HFF-Myc (cell line): ENCODE measurements at regions not wholly inside any gene's neighbourhood (a gene's known extent, or its start where the extent isn't known, plus 50 kb on each side); places are given as distances from the start of the nearest gene placed in this dataset.

Experiments used
- DNase-seq: peaks from one replicate; pipeline ENCODE4 v3.0.0-alpha.2; 2011; ENCODE audit warnings: low read depth; ENCODE audit errors: extremely low read depth
- H3K4me3 ChIP-seq: replicated peaks from 2 replicates; pipeline ENCODE4 v1.5.1; 2011; ENCODE audit warnings: low read depth, mild to moderate bottlenecking, control low read depth, low read length
- TF ChIP-seq, protein P1 (sequence below): IDR thresholded peaks from 2 replicates; pipeline ENCODE4 v1.5.1; 2012; ENCODE audit warnings: mild to moderate bottlenecking, low read depth, low read length, control low read depth; ENCODE audit errors: missing control alignments

DNA sequence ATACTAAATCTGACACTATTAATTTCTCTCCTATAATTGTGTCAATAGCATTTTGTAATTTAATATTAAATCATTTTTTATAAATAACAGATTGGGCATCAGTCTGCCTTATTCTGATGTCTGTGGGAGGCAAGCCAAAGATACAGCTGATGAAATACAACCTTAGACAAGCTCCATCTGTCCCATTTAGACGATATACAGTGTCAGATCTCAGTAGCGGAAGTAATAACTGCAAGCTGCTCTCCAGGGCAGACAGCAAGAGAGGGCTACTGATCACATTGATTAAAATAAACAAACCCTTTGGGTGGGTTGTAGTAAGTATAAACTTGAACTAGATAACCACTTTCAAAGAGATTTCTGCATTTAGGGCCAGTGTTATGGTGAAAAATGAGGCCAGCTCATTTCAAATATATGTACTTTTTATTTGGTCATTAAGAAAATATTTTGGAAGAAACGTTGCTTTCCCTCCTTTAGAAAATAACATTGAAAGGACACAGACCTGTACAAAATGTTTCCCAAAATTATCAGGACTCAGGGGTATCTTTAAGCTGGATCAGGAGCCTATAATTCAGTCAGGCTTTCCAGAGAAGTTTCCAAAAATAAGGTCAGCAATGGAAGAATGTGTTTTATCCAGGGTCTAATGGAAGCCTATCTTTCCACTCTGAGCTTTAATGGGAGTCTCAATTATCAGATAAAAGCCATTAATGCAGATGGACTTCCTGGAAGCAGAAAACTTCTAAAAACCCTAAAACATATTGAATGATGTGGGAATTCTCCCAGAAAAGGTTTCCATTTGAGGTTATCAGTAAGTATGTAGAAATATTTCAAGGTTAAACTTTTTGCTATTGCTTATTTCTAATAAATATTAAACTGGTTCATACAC is 1028.8 kb upstream of the IGFBP7 start:
- TF ChIP-seq, protein P1, sequence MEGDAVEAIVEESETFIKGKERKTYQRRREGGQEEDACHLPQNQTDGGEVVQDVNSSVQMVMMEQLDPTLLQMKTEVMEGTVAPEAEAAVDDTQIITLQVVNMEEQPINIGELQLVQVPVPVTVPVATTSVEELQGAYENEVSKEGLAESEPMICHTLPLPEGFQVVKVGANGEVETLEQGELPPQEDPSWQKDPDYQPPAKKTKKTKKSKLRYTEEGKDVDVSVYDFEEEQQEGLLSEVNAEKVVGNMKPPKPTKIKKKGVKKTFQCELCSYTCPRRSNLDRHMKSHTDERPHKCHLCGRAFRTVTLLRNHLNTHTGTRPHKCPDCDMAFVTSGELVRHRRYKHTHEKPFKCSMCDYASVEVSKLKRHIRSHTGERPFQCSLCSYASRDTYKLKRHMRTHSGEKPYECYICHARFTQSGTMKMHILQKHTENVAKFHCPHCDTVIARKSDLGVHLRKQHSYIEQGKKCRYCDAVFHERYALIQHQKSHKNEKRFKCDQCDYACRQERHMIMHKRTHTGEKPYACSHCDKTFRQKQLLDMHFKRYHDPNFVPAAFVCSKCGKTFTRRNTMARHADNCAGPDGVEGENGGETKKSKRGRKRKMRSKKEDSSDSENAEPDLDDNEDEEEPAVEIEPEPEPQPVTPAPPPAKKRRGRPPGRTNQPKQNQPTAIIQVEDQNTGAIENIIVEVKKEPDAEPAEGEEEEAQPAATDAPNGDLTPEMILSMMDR: no peak
- no peak for DNase-seq
- H3K4me3 ChIP-seq: no peak overlapping the region

GRCh38 chr4:58136604-58137003 is 1026.4 kb upstream of the IGFBP7 start:
- TF ChIP-seq, protein P1: no peak
- H3K4me3 ChIP-seq: no peak overlapping the region
- no peak for DNase-seq

DNA sequence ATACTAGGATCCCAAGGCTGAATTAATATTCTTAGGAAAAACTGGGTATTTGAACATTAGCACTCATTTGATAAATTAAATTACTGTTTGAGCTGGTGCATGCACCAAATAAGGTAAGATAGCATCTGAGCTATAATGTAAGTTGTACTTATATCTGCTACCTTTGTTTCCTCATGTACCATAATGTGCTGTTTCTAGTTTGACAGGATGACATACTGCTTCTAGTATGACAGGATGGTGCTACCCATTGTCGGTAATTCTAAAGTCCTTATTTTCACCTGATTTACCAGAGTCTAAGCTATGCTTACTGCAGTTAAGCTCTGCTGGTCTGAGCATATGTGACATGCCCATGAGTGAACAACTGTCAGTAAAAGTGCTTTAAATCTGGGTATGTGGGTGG is 1017.5 kb upstream of the IGFBP7 start:
- TF ChIP-seq, protein P1: no peak
- no peak for DNase-seq
- H3K4me3 ChIP-seq: no peak overlapping the region

- no peak overlapping the region for H3K4me3 ChIP-seq
- TF ChIP-seq, protein P1: no peak
- DNase-seq: no peak
Measured at GRCh38 chr4:58119298-58119697, 1009.1 kb upstream of the IGFBP7 start.

- TF ChIP-seq, protein P1: no peak
- no peak for DNase-seq
- no peak overlapping the region for H3K4me3 ChIP-seq
Measured at GRCh38 chr4:58113126-58113525, 1002.9 kb upstream of the IGFBP7 start.

DNA sequence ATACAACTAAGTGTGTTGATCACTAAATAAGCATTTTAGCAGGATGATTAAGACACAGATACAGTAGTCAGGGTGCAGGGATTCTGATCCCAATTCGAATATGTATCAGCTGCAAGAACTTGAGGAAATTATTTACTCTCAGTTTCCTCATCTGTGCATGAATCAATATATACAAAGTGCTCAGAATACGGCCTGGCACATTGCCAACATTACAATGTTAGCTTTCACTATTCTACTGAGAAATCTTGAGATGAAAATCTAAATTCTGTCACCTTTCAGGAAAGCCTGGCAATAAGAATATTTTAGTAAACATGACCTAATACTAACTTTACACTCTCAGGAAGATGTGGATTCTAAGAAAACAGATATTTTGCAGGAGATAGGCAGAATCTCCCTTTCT is 1001.6 kb upstream of the IGFBP7 start:
- DNase-seq: no peak
- TF ChIP-seq, protein P1: no peak

More for the DNA sequence above, 1001.6 kb upstream of the IGFBP7 start:
- H3K4me3 ChIP-seq: no peak overlapping the region
